ENCODE measurements at regions not wholly inside any gene's neighbourhood (a gene's known extent, or its start where the extent isn't known, plus 50 kb on each side); places are given as distances from the start of the nearest gene placed in this dataset.

DNA sequence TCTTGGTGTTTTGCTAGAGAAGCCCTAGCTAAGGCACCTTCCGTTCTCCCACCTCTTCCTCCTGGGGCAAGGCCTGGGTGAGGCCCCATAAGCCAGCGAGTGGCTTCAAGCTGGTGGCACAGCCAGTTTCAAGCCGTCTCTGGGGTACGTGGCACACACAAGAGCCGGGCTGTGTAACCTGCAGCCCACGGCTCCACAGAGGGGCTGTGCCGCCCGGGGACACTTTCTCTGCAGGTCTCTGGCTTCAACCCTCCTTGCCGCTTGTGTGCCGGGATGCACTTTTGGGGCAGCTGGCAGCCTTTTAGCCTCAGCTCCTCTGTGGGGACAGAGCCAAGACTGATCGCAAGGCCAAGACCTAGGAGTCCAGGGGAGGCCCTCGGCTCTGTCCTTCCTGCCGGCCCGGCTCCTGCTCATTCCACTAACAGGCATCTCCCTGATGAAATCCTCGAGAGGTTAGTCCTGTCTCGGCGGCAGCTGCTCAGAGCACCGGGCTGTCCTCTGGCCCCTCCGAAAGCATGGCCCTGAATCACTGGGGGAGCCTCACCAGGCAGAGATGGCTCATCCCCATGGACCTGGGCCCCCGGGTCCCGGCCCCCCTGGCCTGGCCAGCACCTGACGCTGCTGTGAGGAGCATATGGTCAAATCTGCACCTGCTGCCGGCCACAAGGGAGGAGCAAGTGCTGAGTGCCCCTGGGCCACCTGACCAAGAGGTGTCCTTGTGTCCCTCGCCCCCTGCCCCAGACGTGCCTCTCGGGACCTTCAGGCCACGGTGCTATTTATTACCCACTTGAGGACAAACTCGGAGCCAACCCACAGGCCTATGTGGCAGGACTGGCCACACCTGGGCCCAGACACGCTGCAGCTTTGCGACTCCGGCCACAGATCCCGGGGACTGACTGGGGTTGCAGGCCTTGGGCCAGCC is 98.5 kb downstream of the METRNL start:
- Mint-ChIP-seq H3K36me3 (ENCODE audit: unreplicated experiment) (peaks cover 6% of the 10 kb centered on the region), H3K27me3 (ENCODE audit: unreplicated experiment) (no peaks in the 10 kb centered on the region), H3K4me1 (ENCODE audit: unreplicated experiment) (peaks cover 44% of the 10 kb centered on the region), H3K27ac (ENCODE audit: unreplicated experiment) (no peak overlapping the region), H3K9me3 (ENCODE audit: unreplicated experiment) (no peaks in the 10 kb centered on the region), H3K4me3 (ENCODE audit: unreplicated experiment) (no peak overlapping the region)
- DNase-seq (ENCODE audit: extremely low spot score, unreplicated experiment), result peak; percentile 82
- TF ChIP-seq CTCF (IDR thresholded peaks at IDR 0.05), result no peak

- no peaks in the 10 kb centered on the region for H3K27me3 Mint-ChIP-seq (ENCODE audit: unreplicated experiment)
- H3K9me3 Mint-ChIP-seq (ENCODE audit: unreplicated experiment), result no peaks in the 10 kb centered on the region
- no peak overlapping the region for H3K27ac Mint-ChIP-seq (ENCODE audit: unreplicated experiment)
These were observed 99.3 kb downstream of the METRNL start for GRCh38 chr17:83178533-83179304.

DNA sequence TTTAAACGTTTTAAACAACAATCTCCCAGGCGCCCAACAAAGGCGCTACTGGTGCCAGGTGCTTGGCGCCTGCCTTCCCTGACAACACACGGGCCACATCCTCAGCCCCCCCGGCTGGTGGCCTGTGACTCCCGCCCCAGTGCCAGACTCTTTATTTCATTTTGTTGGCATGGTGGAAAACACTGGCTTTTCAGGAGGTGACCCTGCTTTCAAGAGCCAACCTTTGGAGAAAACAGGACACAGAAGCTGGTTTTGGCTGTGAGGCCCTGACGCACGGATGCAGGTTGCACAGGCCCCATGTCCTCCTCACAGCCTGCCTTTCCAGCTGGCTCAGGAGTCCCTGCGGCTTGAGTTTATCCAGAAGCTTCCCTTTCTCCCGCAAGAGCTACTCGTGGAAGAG is 100.0 kb downstream of the METRNL start:
- Mint-ChIP-seq H3K4me1 (ENCODE audit: unreplicated experiment) (peaks cover 43% of the 10 kb centered on the region), H3K27ac (ENCODE audit: unreplicated experiment) (no peak overlapping the region), H3K4me3 (ENCODE audit: unreplicated experiment) (no peak overlapping the region), H3K36me3 (ENCODE audit: unreplicated experiment) (peaks cover 6% of the 10 kb centered on the region), H3K27me3 (ENCODE audit: unreplicated experiment) (no peaks in the 10 kb centered on the region), H3K9me3 (ENCODE audit: unreplicated experiment) (no peaks in the 10 kb centered on the region)
- DNase-seq (ENCODE audit: extremely low spot score, unreplicated experiment), result peak; percentile 56
- no peak for TF ChIP-seq CTCF (IDR thresholded peaks at IDR 0.05)

More at GRCh38 chr17:83178533-83179304, 99.3 kb downstream of the METRNL start:
- Mint-ChIP-seq H3K36me3 (ENCODE audit: unreplicated experiment) (peaks cover 6% of the 10 kb centered on the region), H3K4me1 (ENCODE audit: unreplicated experiment) (peaks cover 49% of the 10 kb centered on the region), H3K4me3 (ENCODE audit: unreplicated experiment) (no peak overlapping the region)
- peak; percentile 84 for DNase-seq (ENCODE audit: extremely low spot score, unreplicated experiment)
- TF ChIP-seq CTCF (IDR thresholded peaks at IDR 0.05), result no peak

DNA sequence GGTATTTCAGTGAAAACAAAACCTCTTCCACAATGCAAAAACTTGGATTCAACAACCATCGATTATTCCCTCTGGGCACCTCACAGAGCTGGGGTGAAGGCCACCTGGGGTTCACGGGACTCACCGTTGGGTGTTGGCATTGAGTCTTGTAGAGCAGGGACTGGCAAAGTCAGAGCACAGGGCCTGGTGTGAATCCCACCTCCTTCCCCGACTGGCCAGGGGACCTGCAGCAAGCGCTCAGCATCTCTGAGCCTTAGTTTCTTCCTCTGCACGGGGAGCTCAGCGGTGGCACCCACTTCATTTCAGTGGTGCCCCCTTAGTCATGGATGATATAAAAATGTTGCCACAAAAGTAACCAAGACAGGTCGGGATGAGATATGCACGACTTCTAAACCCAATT is 100.4 kb downstream of the METRNL start:
- peak; percentile 59 for DNase-seq (ENCODE audit: extremely low spot score, unreplicated experiment)
- H3K4me1 Mint-ChIP-seq (ENCODE audit: unreplicated experiment), result peaks cover 39% of the 10 kb centered on the region
- no peak overlapping the region for H3K27ac Mint-ChIP-seq (ENCODE audit: unreplicated experiment)

More for the DNA sequence above, 100.4 kb downstream of the METRNL start:
- Mint-ChIP-seq H3K27me3 (ENCODE audit: unreplicated experiment) (no peaks in the 10 kb centered on the region), H3K36me3 (ENCODE audit: unreplicated experiment) (peaks cover 6% of the 10 kb centered on the region), H3K9me3 (ENCODE audit: unreplicated experiment) (no peaks in the 10 kb centered on the region), H3K4me3 (ENCODE audit: unreplicated experiment) (no peak overlapping the region)
- TF ChIP-seq CTCF (IDR thresholded peaks at IDR 0.05), result no peak
